ENCODE measurements at regions not wholly inside any gene's neighbourhood (a gene's known extent, or its start where the extent isn't known, plus 50 kb on each side); places are given as distances from the start of the nearest gene placed in this dataset.

GRCh38 chr5:144710637-144711036 lies 540.0 kb downstream of the KCTD16 start:
- H3K4me1 ChIP-seq (ENCODE audit: insufficient read depth, low read length), result peaks cover 25% of the 10 kb centered on the region
- H3K27me3 ChIP-seq (ENCODE audit: insufficient read depth, low read length, poor library complexity), result no peaks in the 10 kb centered on the region
- H3K4me3 ChIP-seq (ENCODE audit: low read depth in 1 of 2, low read length in 2 of 2), result no peak overlapping the region
- no peaks in the 10 kb centered on the region for H3K79me2 ChIP-seq (ENCODE audit: insufficient read depth, low read length)
- H3K9ac ChIP-seq (ENCODE audit: low read depth, low read length), result no peak overlapping the region
- no peak for TF ChIP-seq CTCF (IDR thresholded peaks at IDR 0.05; ENCODE audit: borderline replicate concordance, extremely low read depth, low read length, poor library complexity, severe bottlenecking)
- TF ChIP-seq EZH2 (IDR thresholded peaks at IDR 0.05; ENCODE audit: borderline replicate concordance, low read depth, low read length, severe bottlenecking), result no peak
- no peak overlapping the region for H3K4me2 ChIP-seq (ENCODE audit: insufficient read depth, low read length)
- H3K27ac ChIP-seq (ENCODE audit: low read length), result peak overlapping the region; percentile 81; the same call in 1 of the 2 replicates
- DNase-seq, result peak; percentile 5
- no peaks in the 10 kb centered on the region for H3K9me3 ChIP-seq (ENCODE audit: insufficient read depth, low read length, severe bottlenecking)
- no peaks in the 10 kb centered on the region for H4K20me1 ChIP-seq (ENCODE audit: insufficient read depth, low read length)
- H3K36me3 ChIP-seq (ENCODE audit: insufficient read depth, low read length), result no peaks in the 10 kb centered on the region
- ATAC-seq (ENCODE audit: insufficient read depth, low read depth), result peak; percentile 38; the same call in 1 of the 3 replicates
- no peak overlapping the region for H2AFZ ChIP-seq (ENCODE audit: low read depth, low read length)

GRCh38 chr5:144703776-144704175 lies 533.1 kb downstream of the KCTD16 start:
- no peak overlapping the region for H3K4me2 ChIP-seq (ENCODE audit: insufficient read depth, low read length)
- peaks cover 3% of the 10 kb centered on the region for H3K27me3 ChIP-seq (ENCODE audit: insufficient read depth, low read length, poor library complexity)
- H2AFZ ChIP-seq (ENCODE audit: low read depth, low read length), result no peak overlapping the region
- H3K4me3 ChIP-seq (ENCODE audit: low read depth in 1 of 2, low read length in 2 of 2), result no peak overlapping the region
- H3K9ac ChIP-seq (ENCODE audit: low read depth, low read length), result no peak overlapping the region
- H4K20me1 ChIP-seq (ENCODE audit: insufficient read depth, low read length), result no peaks in the 10 kb centered on the region
- no peaks in the 10 kb centered on the region for H3K36me3 ChIP-seq (ENCODE audit: insufficient read depth, low read length)
- no peaks in the 10 kb centered on the region for H3K4me1 ChIP-seq (ENCODE audit: insufficient read depth, low read length)
- H3K79me2 ChIP-seq (ENCODE audit: insufficient read depth, low read length), result no peaks in the 10 kb centered on the region
- DNase-seq (no peak), ATAC-seq (ENCODE audit: insufficient read depth, low read depth) (no peak)
- H3K9me3 ChIP-seq (ENCODE audit: insufficient read depth, low read length, severe bottlenecking), result no peaks in the 10 kb centered on the region
- no peak overlapping the region for H3K27ac ChIP-seq (ENCODE audit: low read length)
- no peak for TF ChIP-seq EZH2 (IDR thresholded peaks at IDR 0.05; ENCODE audit: borderline replicate concordance, low read depth, low read length, severe bottlenecking)
- TF ChIP-seq CTCF (IDR thresholded peaks at IDR 0.05; ENCODE audit: borderline replicate concordance, extremely low read depth, low read length, poor library complexity, severe bottlenecking), result no peak

- H3K27ac ChIP-seq (ENCODE audit: low read length), result no peak overlapping the region
- H3K27me3 ChIP-seq (ENCODE audit: insufficient read depth, low read length, poor library complexity), result peaks cover 3% of the 10 kb centered on the region
- H3K9me3 ChIP-seq (ENCODE audit: insufficient read depth, low read length, severe bottlenecking), result no peaks in the 10 kb centered on the region
- H3K4me1 ChIP-seq (ENCODE audit: insufficient read depth, low read length), result no peaks in the 10 kb centered on the region
- no peaks in the 10 kb centered on the region for H4K20me1 ChIP-seq (ENCODE audit: insufficient read depth, low read length)
- H3K4me3 ChIP-seq (ENCODE audit: low read depth in 1 of 2, low read length in 2 of 2), result no peak overlapping the region
- DNase-seq (no peak), ATAC-seq (ENCODE audit: insufficient read depth, low read depth) (no peak)
- H3K36me3 ChIP-seq (ENCODE audit: insufficient read depth, low read length), result no peaks in the 10 kb centered on the region
- no peak overlapping the region for H2AFZ ChIP-seq (ENCODE audit: low read depth, low read length)
- TF ChIP-seq CTCF (IDR thresholded peaks at IDR 0.05; ENCODE audit: borderline replicate concordance, extremely low read depth, low read length, poor library complexity, severe bottlenecking), result no peak
- TF ChIP-seq EZH2 (IDR thresholded peaks at IDR 0.05; ENCODE audit: borderline replicate concordance, low read depth, low read length, severe bottlenecking), result no peak
- no peak overlapping the region for H3K4me2 ChIP-seq (ENCODE audit: insufficient read depth, low read length)
- H3K79me2 ChIP-seq (ENCODE audit: insufficient read depth, low read length), result no peaks in the 10 kb centered on the region
- H3K9ac ChIP-seq (ENCODE audit: low read depth, low read length), result no peak overlapping the region
These were observed 527.8 kb downstream of the KCTD16 start for GRCh38 chr5:144698484-144698883.

- Histone ChIP-seq H3K4me1 (ENCODE audit: insufficient read depth, low read length) (no peaks in the 10 kb centered on the region), H3K9me3 (ENCODE audit: insufficient read depth, low read length, severe bottlenecking) (no peaks in the 10 kb centered on the region), H3K27me3 (ENCODE audit: insufficient read depth, low read length, poor library complexity) (peaks cover 3% of the 10 kb centered on the region), H3K27ac (ENCODE audit: low read length) (no peak overlapping the region), H3K36me3 (ENCODE audit: insufficient read depth, low read length) (no peaks in the 10 kb centered on the region), H3K4me3 (ENCODE audit: low read depth in 1 of 2, low read length in 2 of 2) (no peak overlapping the region), H3K9ac (ENCODE audit: low read depth, low read length) (no peak overlapping the region), H4K20me1 (ENCODE audit: insufficient read depth, low read length) (no peaks in the 10 kb centered on the region), H3K4me2 (ENCODE audit: insufficient read depth, low read length) (no peak overlapping the region), H2AFZ (ENCODE audit: low read depth, low read length) (no peak overlapping the region), H3K79me2 (ENCODE audit: insufficient read depth, low read length) (no peaks in the 10 kb centered on the region)
- DNase-seq, result no peak
- ATAC-seq (ENCODE audit: insufficient read depth, low read depth), result no peak
- TF ChIP-seq EZH2 (IDR thresholded peaks at IDR 0.05; ENCODE audit: borderline replicate concordance, low read depth, low read length, severe bottlenecking) (no peak), CTCF (IDR thresholded peaks at IDR 0.05; ENCODE audit: borderline replicate concordance, extremely low read depth, low read length, poor library complexity, severe bottlenecking) (no peak)
These were observed 527.2 kb downstream of the KCTD16 start for GRCh38 chr5:144697847-144698262.
